ENCODE measurements at regions not wholly inside any gene's neighbourhood (a gene's known extent, or its start where the extent isn't known, plus 50 kb on each side); places are given as distances from the start of the nearest gene placed in this dataset.

- Histone ChIP-seq H3K4me1 (ENCODE audit: control insufficient read depth, extremely low read depth, insufficient read depth, low read length) (no peaks in the 10 kb centered on the region), H3K9me3 (ENCODE audit: control insufficient read depth, insufficient read depth, low read depth, low read length) (no peaks in the 10 kb centered on the region), H3K36me3 (ENCODE audit: control insufficient read depth, insufficient read depth, low read length) (no peaks in the 10 kb centered on the region), H4K20me1 (ENCODE audit: control insufficient read depth, extremely low read depth, insufficient read depth, low read length) (no peaks in the 10 kb centered on the region), H3K27ac (ENCODE audit: insufficient read depth, low read length) (no peak overlapping the region), H3K27me3 (ENCODE audit: control insufficient read depth, insufficient read depth, low read length) (no peaks in the 10 kb centered on the region), H3K9ac (ENCODE audit: insufficient read depth, low read length) (no peak overlapping the region), H3K79me2 (ENCODE audit: control insufficient read depth, insufficient read depth, low read length) (no peaks in the 10 kb centered on the region), H3K4me2 (ENCODE audit: extremely low read depth, insufficient read depth, low read length) (no peak overlapping the region), H2AFZ (ENCODE audit: low read length) (no peak overlapping the region), H3K4me3 (replicated peaks in 1 of 4; ENCODE audit: control extremely low read depth in 1 of 4, insufficient read depth in 1 of 4, low read depth in 3 of 4, low read length in 4 of 4) (no peak overlapping the region)
- DNase-seq (ENCODE audit: low read depth in 2 of 2): no peak
- no peak for TF ChIP-seq EZH2 (IDR thresholded peaks at IDR 0.05; ENCODE audit: low read length, missing control alignments)
- TF ChIP-seq, protein P1, sequence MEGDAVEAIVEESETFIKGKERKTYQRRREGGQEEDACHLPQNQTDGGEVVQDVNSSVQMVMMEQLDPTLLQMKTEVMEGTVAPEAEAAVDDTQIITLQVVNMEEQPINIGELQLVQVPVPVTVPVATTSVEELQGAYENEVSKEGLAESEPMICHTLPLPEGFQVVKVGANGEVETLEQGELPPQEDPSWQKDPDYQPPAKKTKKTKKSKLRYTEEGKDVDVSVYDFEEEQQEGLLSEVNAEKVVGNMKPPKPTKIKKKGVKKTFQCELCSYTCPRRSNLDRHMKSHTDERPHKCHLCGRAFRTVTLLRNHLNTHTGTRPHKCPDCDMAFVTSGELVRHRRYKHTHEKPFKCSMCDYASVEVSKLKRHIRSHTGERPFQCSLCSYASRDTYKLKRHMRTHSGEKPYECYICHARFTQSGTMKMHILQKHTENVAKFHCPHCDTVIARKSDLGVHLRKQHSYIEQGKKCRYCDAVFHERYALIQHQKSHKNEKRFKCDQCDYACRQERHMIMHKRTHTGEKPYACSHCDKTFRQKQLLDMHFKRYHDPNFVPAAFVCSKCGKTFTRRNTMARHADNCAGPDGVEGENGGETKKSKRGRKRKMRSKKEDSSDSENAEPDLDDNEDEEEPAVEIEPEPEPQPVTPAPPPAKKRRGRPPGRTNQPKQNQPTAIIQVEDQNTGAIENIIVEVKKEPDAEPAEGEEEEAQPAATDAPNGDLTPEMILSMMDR (conservative IDR thresholded peaks at IDR 0.05 in 1 of 2, IDR thresholded peaks at IDR 0.05 in 1 of 2; ENCODE audit: low read depth in 1 of 2, low read length in 2 of 2): no peak
Measured at GRCh38 chr7:25711940-25712339, 440.1 kb upstream of the NFE2L3 start.

DNA sequence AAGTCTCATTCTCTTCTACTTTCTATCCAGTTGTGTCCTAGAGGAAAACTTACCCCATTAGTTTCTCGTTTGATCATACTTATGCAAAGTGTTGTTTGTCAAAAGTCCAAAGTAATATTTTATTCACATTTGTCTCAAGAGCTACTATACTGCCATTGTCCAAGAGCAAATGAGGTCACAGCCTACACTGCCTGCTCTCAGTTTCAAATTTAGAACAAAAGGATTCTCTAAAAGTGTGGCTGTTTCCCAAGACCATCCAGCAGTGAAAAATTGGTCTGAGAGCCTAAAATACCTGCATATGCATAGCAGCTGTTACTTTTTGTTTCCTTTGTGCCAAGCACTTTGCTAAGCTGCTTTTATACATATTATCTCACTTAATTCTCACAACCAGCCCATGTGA lies 439.5 kb upstream of the NFE2L3 start:
- H3K4me2 ChIP-seq (ENCODE audit: extremely low read depth, insufficient read depth, low read length): no peak overlapping the region
- H4K20me1 ChIP-seq (ENCODE audit: control insufficient read depth, extremely low read depth, insufficient read depth, low read length): no peaks in the 10 kb centered on the region
- no peak for DNase-seq (ENCODE audit: low read depth in 2 of 2)
- no peaks in the 10 kb centered on the region for H3K79me2 ChIP-seq (ENCODE audit: control insufficient read depth, insufficient read depth, low read length)
- H3K27ac ChIP-seq (ENCODE audit: insufficient read depth, low read length): no peak overlapping the region
- H2AFZ ChIP-seq (ENCODE audit: low read length): no peak overlapping the region
- no peak overlapping the region for H3K4me3 ChIP-seq (replicated peaks in 1 of 4; ENCODE audit: control extremely low read depth in 1 of 4, insufficient read depth in 1 of 4, low read depth in 3 of 4, low read length in 4 of 4)
- no peaks in the 10 kb centered on the region for H3K4me1 ChIP-seq (ENCODE audit: control insufficient read depth, extremely low read depth, insufficient read depth, low read length)
- H3K9ac ChIP-seq (ENCODE audit: insufficient read depth, low read length): no peak overlapping the region
- no peaks in the 10 kb centered on the region for H3K9me3 ChIP-seq (ENCODE audit: control insufficient read depth, insufficient read depth, low read depth, low read length)
- TF ChIP-seq, protein P1 (conservative IDR thresholded peaks at IDR 0.05 in 1 of 2, IDR thresholded peaks at IDR 0.05 in 1 of 2; ENCODE audit: low read depth in 1 of 2, low read length in 2 of 2): no peak
- no peak for TF ChIP-seq EZH2 (IDR thresholded peaks at IDR 0.05; ENCODE audit: low read length, missing control alignments)
- H3K36me3 ChIP-seq (ENCODE audit: control insufficient read depth, insufficient read depth, low read length): no peaks in the 10 kb centered on the region
- no peaks in the 10 kb centered on the region for H3K27me3 ChIP-seq (ENCODE audit: control insufficient read depth, insufficient read depth, low read length)

DNA sequence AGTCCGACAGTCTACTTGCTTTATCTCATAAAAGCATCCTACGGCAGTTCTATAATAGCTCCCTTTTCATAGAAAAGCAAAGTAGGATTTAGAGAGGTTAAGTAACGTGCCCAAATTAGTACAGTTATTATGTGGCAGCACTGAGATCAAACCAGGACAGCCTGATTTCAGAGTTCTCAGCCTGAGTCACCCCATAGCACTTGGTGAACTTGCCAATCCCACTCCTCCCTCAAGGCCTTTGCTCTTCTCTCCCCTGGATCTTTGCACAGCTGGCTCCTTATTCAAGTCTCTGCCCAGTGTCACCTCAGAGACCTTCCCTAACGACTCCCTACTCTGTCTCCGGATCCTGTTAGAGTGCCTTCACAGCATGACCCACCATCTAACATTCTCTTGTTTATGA lies 438.0 kb upstream of the NFE2L3 start:
- DNase-seq (ENCODE audit: low read depth in 2 of 2): no peak
- no peaks in the 10 kb centered on the region for H3K9me3 ChIP-seq (ENCODE audit: control insufficient read depth, insufficient read depth, low read depth, low read length)
- H3K9ac ChIP-seq (ENCODE audit: insufficient read depth, low read length): no peak overlapping the region
- H2AFZ ChIP-seq (ENCODE audit: low read length): no peak overlapping the region
- no peaks in the 10 kb centered on the region for H3K79me2 ChIP-seq (ENCODE audit: control insufficient read depth, insufficient read depth, low read length)
- no peaks in the 10 kb centered on the region for H4K20me1 ChIP-seq (ENCODE audit: control insufficient read depth, extremely low read depth, insufficient read depth, low read length)
- no peaks in the 10 kb centered on the region for H3K27me3 ChIP-seq (ENCODE audit: control insufficient read depth, insufficient read depth, low read length)
- H3K4me2 ChIP-seq (ENCODE audit: extremely low read depth, insufficient read depth, low read length): no peak overlapping the region
- H3K4me1 ChIP-seq (ENCODE audit: control insufficient read depth, extremely low read depth, insufficient read depth, low read length): no peaks in the 10 kb centered on the region
- H3K36me3 ChIP-seq (ENCODE audit: control insufficient read depth, insufficient read depth, low read length): no peaks in the 10 kb centered on the region
- H3K4me3 ChIP-seq (replicated peaks in 1 of 4; ENCODE audit: control extremely low read depth in 1 of 4, insufficient read depth in 1 of 4, low read depth in 3 of 4, low read length in 4 of 4): no peak overlapping the region
- no peak for TF ChIP-seq EZH2 (IDR thresholded peaks at IDR 0.05; ENCODE audit: low read length, missing control alignments)
- TF ChIP-seq, protein P1 (conservative IDR thresholded peaks at IDR 0.05 in 1 of 2, IDR thresholded peaks at IDR 0.05 in 1 of 2; ENCODE audit: low read depth in 1 of 2, low read length in 2 of 2): no peak
- H3K27ac ChIP-seq (ENCODE audit: insufficient read depth, low read length): no peak overlapping the region
